Esophagus squamous epithelium (tissue), 5 donors: ENCODE measurements at regions not wholly inside any gene's neighbourhood (a gene's known extent, or its start where the extent isn't known, plus 50 kb on each side); places are given as distances from the start of the nearest gene placed in this dataset.

Experiments
- DNase-seq: peaks from one replicate; lab custom pipeline; 2025; lab: John Stamatoyannopoulos, UW
- H3K27ac ChIP-seq, 4 donors: fragments of 200-600 bp; sonication (generic); one replicate each; pipeline ENCODE4 v1.5.1; 2016 to 2019; ENCODE audit warnings: mild to moderate bottlenecking in 1 of 4
- H3K27me3 ChIP-seq, 4 donors: fragments of 200-600 bp; sonication (generic); 1 replicate in 3 of 4; 2 replicates in 1 of 4; pipeline versions ENCODE4 v1.5.1 to v1.6.0; 2017 to 2021; ENCODE audit warnings: antibody characterized with exemption in 1 of 4
- H3K36me3 ChIP-seq, 3 donors: fragments of 200-600 bp; sonication (generic); one replicate each; pipeline ENCODE4 v1.5.1; 2016 to 2019
- H3K4me1 ChIP-seq, 3 donors: fragments of 200-600 bp; sonication (generic); one replicate each; pipeline ENCODE4 v1.5.1; 2017 to 2019
- H3K4me3 ChIP-seq, 4 donors: fragments of 200-600 bp; sonication (generic); 1 replicate in 3 of 4; 2 replicates in 1 of 4; pipeline ENCODE4 v1.5.1; 2016 to 2019; ENCODE audit warnings: mild to moderate bottlenecking in 2 of 4, moderate library complexity in 1 of 4
- H3K9me3 ChIP-seq, 3 donors: fragments of 200-600 bp; sonication (generic); one replicate each; pipeline ENCODE4 v1.5.1; 2016 to 2019
- POLR2A ChIP-seq, 4 donors: fragments of 450-650 bp; IDR thresholded peaks; one replicate each; pipeline ENCODE4 v1.6.1; 2017; ENCODE audit warnings: antibody characterized with exemption in 4 of 4, mild to moderate bottlenecking in 4 of 4, moderate library complexity in 3 of 4
- WGBS, 2 donors: methylation state at CpG; one replicate each; pipeline ENCODE4 v1.1.5; 2018; 5-methylcytosine and 5-hydroxymethylcytosine counted together
- intact Hi-C: fragments of 100-400 bp; cut with DNase I; formaldehyde crosslinking; loops from one replicate; pipeline ENCODE4 v1.15.0; 2022
- TF ChIP-seq, protein P1 (sequence below), 6 experiments: fragments of 450-650 bp in 4 of 6; fragments of 200-600 bp in 2 of 6; sonication (generic) in 2 of 6; IDR thresholded peaks; one replicate each; pipeline ENCODE4 v1.5.1; 2016 to 2019; ENCODE audit warnings: antibody characterized with exemption in 6 of 6, mild to moderate bottlenecking in 4 of 6, moderate library complexity in 4 of 6
- donor health status: DM: yes; HTN: yes; CAD: no.

DNA sequence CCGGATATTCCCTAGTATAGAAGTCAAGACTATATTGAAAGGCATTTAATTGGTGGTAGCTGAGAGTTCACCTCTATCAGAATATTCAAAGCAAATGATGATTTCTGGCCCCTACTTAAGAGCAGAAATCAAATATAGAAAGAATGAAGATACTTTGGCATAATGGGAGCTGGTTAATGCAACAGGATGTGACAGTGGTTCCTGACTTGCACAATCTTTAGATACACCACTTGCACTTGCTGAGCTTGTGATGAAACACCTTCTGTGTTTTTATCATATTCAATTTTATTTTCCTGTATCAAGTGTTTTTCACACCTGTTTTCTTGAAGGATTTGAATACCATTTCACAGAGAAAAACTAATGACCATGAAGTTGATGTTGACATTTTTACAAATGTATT lies 124.1 kb upstream of the CDH19 start:
- no peaks in the 10 kb centered on the region for H3K9me3 ChIP-seq
- H3K27ac ChIP-seq, result no peak overlapping the region
- H3K4me3 ChIP-seq, result no peak overlapping the region
- DNase-seq, result no peak
- no peaks in the 10 kb centered on the region for H3K4me1 ChIP-seq
- no peaks in the 10 kb centered on the region for H3K36me3 ChIP-seq
- WGBS, 2 donors, result 83 to 88% methylated on average over 1 of the region's 1 CpG
- TF ChIP-seq, protein P1, sequence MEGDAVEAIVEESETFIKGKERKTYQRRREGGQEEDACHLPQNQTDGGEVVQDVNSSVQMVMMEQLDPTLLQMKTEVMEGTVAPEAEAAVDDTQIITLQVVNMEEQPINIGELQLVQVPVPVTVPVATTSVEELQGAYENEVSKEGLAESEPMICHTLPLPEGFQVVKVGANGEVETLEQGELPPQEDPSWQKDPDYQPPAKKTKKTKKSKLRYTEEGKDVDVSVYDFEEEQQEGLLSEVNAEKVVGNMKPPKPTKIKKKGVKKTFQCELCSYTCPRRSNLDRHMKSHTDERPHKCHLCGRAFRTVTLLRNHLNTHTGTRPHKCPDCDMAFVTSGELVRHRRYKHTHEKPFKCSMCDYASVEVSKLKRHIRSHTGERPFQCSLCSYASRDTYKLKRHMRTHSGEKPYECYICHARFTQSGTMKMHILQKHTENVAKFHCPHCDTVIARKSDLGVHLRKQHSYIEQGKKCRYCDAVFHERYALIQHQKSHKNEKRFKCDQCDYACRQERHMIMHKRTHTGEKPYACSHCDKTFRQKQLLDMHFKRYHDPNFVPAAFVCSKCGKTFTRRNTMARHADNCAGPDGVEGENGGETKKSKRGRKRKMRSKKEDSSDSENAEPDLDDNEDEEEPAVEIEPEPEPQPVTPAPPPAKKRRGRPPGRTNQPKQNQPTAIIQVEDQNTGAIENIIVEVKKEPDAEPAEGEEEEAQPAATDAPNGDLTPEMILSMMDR (IDR thresholded peaks at IDR 0.05), result no peak
- no peak for TF ChIP-seq POLR2A (IDR thresholded peaks at IDR 0.05)
- no peaks in the 10 kb centered on the region for H3K27me3 ChIP-seq
- intact Hi-C loops, result no loop called here

DNA sequence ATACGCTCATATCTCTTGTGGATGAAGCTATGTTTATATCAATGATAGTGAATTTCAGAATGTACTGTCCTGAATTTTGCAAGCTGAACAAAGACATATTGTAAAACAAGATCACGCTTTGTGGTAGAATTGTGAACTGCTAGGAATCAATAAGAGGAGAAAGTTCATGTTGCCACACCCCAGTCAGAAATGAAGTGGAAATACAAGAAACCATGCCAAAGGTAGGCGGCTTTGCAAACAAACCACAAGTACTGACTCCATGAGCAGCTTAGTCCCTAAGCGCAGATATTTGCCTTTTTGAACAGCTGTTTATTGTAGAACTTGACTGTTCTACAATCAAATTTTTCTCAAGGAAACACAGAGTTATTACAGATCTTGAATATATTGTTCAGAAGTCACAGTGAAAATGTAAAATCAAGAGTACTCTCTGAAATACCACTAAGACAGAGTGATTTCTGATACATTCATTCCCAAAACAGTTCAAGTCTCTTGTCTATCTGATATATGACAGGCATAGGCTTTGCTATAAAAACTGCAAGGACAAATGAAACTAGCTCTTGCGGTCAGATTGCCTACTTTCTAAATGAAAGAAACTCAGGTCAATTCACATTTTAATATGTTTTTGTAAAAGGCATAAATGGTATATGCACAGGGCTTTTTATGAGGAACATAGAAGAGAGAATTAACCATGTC lies 120.9 kb upstream of the CDH19 start:
- 33 to 41% methylated on average over 4 to 5 of the region's 5 CpGs for WGBS, 2 donors
- H3K4me3 ChIP-seq, result no peak overlapping the region
- intact Hi-C loops, result no loop called here
- H3K27ac ChIP-seq, result peak overlapping the region in 1 of 4 donors; percentile 2
- TF ChIP-seq, protein P1 (IDR thresholded peaks at IDR 0.05), result peak in 2 of 6 experiments; percentile 9 to 25
- TF ChIP-seq POLR2A (IDR thresholded peaks at IDR 0.05), result no peak
- no peaks in the 10 kb centered on the region for H3K9me3 ChIP-seq
- no peak for DNase-seq
- no peaks in the 10 kb centered on the region for H3K27me3 ChIP-seq
- no peaks in the 10 kb centered on the region for H3K4me1 ChIP-seq
- H3K36me3 ChIP-seq, result no peaks in the 10 kb centered on the region

DNA sequence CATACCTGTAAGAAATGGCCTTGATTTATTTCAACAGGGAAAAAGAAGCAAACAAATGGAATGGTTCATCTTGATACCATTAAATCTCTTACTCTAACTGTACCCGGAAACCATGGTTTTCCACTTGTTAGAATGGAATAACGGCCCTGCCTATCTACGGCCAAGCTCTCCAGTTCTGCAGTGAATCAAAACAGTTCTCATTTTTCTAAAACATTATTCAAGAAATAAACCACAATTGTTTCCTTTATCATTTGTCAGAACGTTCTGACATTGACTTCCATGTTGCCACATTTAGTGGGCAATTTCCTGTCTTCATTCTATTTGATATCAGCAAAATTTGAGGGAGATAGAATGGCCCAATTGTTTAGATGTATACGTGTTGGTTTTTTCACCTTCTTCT lies 118.8 kb upstream of the CDH19 start:
- Histone ChIP-seq H3K4me3 (no peak overlapping the region), H3K9me3 (no peaks in the 10 kb centered on the region), H3K27me3 (no peaks in the 10 kb centered on the region), H3K27ac (no peak overlapping the region), H3K4me1 (no peaks in the 10 kb centered on the region), H3K36me3 (no peaks in the 10 kb centered on the region)
- WGBS, 2 donors, result 56% methylated on average over 5 of the region's 5 CpGs
- intact Hi-C loops, result no loop called here
- TF ChIP-seq, protein P1 (IDR thresholded peaks at IDR 0.05), result no peak
- TF ChIP-seq POLR2A (IDR thresholded peaks at IDR 0.05), result no peak
- DNase-seq, result no peak

DNA sequence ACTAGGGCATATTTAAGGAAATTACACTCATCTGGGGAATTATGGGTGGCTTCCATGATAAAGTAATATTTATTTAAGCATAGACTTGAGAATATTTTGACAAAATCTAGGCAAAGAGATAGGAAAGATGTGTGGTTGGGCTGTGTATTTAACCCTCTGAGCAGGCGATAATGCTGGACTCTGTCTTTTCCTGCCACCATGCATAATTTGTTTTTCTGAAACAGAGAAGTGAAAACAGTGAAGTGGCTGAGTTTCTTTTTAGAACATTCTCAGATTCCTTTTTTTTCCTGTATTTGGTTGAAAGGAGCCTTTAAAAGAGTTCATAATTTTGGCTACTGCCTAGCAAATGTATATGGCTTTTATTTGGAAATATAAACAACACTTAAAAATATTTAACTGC lies 104.8 kb upstream of the CDH19 start:
- Histone ChIP-seq H3K9me3 (no peaks in the 10 kb centered on the region), H3K4me1 (no peaks in the 10 kb centered on the region), H3K4me3 (no peak overlapping the region), H3K27ac (no peak overlapping the region), H3K36me3 (no peaks in the 10 kb centered on the region), H3K27me3 (no peaks in the 10 kb centered on the region)
- TF ChIP-seq POLR2A (IDR thresholded peaks at IDR 0.05), result no peak
- 71% methylated on average over 1 of the region's 1 CpG for WGBS, 2 donors
- DNase-seq, result no peak
- intact Hi-C loops, result no loop called here

DNA sequence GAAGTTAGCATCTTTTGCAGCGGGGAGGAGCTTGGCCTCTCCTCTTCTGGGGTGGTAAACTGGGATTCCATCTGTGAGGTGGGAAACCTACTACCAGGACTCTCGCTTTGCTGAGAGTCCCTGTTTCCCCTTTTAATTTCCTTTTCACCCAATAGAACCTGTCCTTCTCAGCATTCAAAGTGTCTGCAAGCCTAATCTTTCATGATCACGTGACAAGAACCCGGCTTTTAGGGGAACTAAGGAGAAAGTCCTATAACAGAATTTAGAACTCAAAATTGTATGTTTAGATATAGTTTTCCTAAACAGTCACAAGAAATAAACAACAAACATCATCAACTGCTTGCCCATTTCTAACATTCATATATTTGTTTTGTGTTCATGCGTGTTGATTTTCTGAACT lies 103.6 kb upstream of the CDH19 start:
- H3K9me3 ChIP-seq, result no peaks in the 10 kb centered on the region
- H3K4me3 ChIP-seq, result no peak overlapping the region
- no peaks in the 10 kb centered on the region for H3K4me1 ChIP-seq
- WGBS, 2 donors, result 73 to 79% methylated on average over 5 of the region's 5 CpGs
- intact Hi-C loops, result no loop called here
- no peaks in the 10 kb centered on the region for H3K27me3 ChIP-seq
- TF ChIP-seq, protein P1 (IDR thresholded peaks at IDR 0.05), result no peak
- TF ChIP-seq POLR2A (IDR thresholded peaks at IDR 0.05), result no peak
- no peak for DNase-seq
- H3K36me3 ChIP-seq, result no peaks in the 10 kb centered on the region
- no peak overlapping the region for H3K27ac ChIP-seq

DNA sequence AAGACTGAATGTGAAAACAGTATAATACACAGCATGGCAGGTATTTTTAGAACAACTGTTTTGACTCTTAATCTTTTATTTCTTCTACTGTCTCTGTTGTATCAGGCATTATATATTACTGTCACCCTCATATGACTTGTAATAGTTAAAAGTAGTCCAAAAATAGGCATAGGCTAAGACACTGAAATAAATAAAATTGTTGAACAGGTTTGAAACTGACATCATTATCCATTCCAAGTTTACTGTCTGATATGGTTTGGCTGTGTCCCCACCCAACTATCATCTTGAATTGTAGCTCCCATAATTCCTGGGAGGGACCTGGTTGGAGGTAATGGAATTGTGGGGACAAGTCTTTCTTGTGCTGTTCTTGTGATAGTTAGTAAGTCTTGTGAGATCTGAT lies 91.4 kb upstream of the CDH19 start:
- H3K36me3 ChIP-seq, result no peaks in the 10 kb centered on the region
- TF ChIP-seq, protein P1 (IDR thresholded peaks at IDR 0.05), result no peak
- no peak for TF ChIP-seq POLR2A (IDR thresholded peaks at IDR 0.05)
- no peaks in the 10 kb centered on the region for H3K27me3 ChIP-seq
- no peak overlapping the region for H3K4me3 ChIP-seq
- no peak overlapping the region for H3K27ac ChIP-seq
- H3K4me1 ChIP-seq, result no peaks in the 10 kb centered on the region
- no peak for DNase-seq
- intact Hi-C loops, result no loop called here
- H3K9me3 ChIP-seq, result no peaks in the 10 kb centered on the region
